TTC549 (cell line): ENCODE measurements at regions not wholly inside any gene's neighbourhood (a gene's known extent, or its start where the extent isn't known, plus 50 kb on each side); places are given as distances from the start of the nearest gene placed in this dataset.
"Not testable (repeated sequence)": the region's sequence is repeated elsewhere in the genome, so short reads cannot be mapped to it uniquely, and the experiment has no call there.

Experiments
- FAIRE-seq: peaks from 2 replicates; lab custom pipeline; 2012; peaks lifted over from hg19 to GRCh38; lab: Jason Lieb, UNC

- no peak for FAIRE-seq
Measured at GRCh38 chr9:105114964-105115728, 129.3 kb upstream of the SLC44A1 start.

GRCh38 chr9:105116052-105116868 is 128.2 kb upstream of the SLC44A1 start:
- FAIRE-seq, result no peak

DNA sequence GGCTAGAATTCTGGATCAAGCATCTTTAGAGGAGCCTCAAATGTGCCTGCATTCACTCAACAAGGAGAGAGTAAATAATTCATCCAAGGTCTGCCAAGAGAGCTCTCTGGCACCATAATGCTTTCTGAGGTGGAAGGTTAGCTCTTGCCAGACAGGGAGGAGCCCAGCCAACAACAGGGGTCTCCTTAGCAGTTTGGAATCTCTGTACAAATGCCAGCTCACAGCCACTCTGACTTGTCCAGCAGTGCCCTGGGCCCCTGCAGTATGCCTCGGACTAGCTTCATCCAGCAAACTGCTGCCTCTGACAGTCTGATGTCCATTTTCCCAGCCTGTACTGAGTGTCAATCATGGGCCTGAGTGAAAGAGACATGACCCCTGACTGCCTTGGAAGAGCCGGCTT is 127.2 kb upstream of the SLC44A1 start:
- FAIRE-seq, result no peak

DNA sequence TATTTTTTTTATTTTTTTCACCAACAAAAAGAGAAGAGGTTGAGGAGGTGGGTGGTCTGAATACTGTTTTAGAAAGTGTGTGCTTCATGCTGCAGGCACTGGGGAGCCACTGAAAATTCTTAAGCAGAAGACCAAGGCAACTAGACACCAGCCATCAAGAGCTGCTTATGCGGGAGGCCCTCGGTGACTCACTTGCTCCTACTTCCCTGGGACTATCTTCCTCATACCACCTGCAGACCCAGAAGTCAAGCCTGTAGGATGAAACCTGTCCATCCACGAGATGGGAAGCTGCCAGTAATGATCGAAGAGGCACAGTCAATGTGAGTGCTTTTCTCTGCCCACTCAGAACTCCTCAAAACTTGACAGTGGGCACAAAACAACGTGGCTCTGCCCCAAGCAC is 125.8 kb upstream of the SLC44A1 start:
- no peak for FAIRE-seq

GRCh38 chr9:105119156-105119555 is 125.3 kb upstream of the SLC44A1 start:
- FAIRE-seq, result no peak

GRCh38 chr9:105121861-105122430 is 122.5 kb upstream of the SLC44A1 start:
- no peak for FAIRE-seq

- FAIRE-seq, result not testable (repeated sequence)
Measured at GRCh38 chr9:105124598-105124997, 119.9 kb upstream of the SLC44A1 start.

- no peak for FAIRE-seq
Measured at GRCh38 chr9:105126226-105126625, 118.2 kb upstream of the SLC44A1 start.

DNA sequence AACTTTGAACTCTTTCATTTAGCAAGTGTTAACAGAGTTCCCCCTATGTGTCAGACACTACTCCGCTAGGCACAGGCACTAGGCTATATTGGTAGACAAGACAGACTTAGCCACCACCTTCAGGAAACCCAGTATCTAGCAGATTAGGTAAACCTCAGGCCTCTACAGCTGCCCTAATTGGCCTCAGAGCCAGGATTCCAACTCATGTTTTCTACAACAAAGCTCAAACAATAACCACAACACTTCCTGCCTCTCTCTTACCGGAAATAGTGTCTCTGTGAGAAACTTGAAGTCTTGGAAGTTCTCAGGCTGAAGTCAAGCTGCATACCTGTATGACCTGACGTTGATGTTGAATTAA is 116.6 kb upstream of the SLC44A1 start:
- no peak for FAIRE-seq

GRCh38 chr9:105128908-105129600 is 115.4 kb upstream of the SLC44A1 start:
- FAIRE-seq, result no peak

DNA sequence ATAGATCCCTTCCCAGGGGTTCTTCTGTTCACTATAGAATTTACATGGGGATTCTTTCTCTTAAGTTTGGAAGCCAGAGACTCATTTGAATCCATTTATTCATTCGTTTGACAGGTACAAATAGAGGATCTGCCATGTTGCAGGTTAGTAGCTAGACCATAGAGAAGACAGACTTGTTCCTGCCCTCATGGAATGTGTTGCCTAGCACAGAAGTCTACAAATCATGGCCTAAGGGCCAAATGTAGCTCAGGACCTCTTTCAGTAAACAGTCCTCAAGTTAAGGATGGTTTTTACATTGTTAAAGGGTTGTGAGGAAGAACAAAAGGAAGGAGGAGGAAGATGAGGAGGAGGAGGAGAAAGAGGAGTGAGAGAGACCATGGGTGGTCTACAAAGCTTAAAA is 114.7 kb upstream of the SLC44A1 start:
- no peak for FAIRE-seq

- FAIRE-seq, result no peak
Measured at GRCh38 chr9:105131981-105132380, 112.5 kb upstream of the SLC44A1 start.

- FAIRE-seq, result no peak
Measured at GRCh38 chr9:105132606-105133005, 111.8 kb upstream of the SLC44A1 start.

DNA sequence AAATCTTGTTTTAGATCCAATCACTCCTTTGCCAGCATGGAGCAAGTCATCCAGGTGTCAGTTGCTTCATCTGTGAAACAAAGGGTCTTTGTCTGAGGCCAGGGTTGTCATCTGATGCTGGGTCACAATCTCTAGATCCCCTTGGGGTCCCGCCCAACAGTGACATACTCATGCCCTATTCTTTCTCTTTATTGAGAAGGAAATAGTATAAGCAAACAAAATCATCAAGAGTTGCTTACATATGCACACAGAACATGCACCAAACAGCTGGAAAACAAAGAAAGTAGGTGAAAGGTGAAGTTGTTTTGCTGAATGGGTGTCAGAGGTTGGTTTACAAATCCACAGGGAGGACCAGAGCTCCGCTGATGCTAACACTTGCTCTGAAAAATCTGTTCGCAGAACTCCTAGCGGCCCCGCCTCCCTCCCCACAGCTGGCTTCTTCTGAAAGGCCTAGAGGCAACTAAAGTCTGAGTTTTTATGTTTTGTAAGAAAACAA is 106.1 kb upstream of the SLC44A1 start:
- FAIRE-seq, result no peak

DNA sequence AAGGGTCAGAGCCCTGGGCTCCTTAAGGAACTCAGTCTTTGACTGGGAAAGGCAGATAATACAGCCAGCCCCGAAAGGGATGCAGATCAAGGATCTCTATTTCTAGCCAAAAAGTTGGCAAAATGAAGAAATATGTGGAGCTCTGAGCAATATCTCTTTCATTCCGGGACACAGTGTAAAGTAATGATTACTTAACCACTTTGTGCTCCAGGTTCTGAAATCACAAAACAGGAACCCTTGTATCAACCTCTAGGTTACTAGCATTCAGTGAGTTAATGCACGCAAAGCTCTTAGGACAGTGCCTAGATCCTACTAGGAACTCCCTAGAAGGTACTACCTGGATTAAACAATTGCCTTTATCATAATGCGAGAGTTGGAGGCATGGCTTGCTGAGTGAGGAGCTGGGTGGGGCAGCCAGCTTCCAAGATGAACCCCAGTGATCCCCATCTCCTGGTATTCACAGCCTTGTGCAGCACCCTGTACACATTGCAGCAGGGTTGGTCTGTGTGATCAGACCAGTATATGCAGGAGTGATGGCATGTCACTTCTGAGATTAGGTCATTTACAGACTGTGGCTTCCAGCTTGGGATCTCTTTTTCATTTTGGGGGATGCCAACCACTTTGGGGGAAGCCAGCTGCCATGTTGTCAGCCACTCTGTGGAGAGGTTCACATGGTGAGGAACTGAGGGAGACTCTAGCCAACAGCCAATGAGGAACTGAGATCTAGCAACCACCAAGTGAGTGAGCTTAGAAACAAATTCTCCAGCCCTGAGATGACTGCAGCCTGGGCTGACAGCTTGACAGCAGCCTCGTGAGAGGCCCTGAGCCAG is 103.1 kb upstream of the SLC44A1 start:
- no peak for FAIRE-seq

- FAIRE-seq, result no peak
Measured at GRCh38 chr9:105141976-105142250, 102.5 kb upstream of the SLC44A1 start.

- FAIRE-seq, result no peak
Measured at GRCh38 chr9:105142406-105143135, 101.9 kb upstream of the SLC44A1 start.

GRCh38 chr9:105143136-105143430 is 101.4 kb upstream of the SLC44A1 start:
- no peak for FAIRE-seq

GRCh38 chr9:105144076-105144475 is 100.4 kb upstream of the SLC44A1 start:
- FAIRE-seq, result no peak

- FAIRE-seq, result no peak
Measured at GRCh38 chr9:105144841-105145240, 99.6 kb upstream of the SLC44A1 start.

- no peak for FAIRE-seq
Measured at GRCh38 chr9:105146677-105147076, 97.8 kb upstream of the SLC44A1 start.
